ENCODE measurements at regions not wholly inside any gene's neighbourhood (a gene's known extent, or its start where the extent isn't known, plus 50 kb on each side); places are given as distances from the start of the nearest gene placed in this dataset.

DNA sequence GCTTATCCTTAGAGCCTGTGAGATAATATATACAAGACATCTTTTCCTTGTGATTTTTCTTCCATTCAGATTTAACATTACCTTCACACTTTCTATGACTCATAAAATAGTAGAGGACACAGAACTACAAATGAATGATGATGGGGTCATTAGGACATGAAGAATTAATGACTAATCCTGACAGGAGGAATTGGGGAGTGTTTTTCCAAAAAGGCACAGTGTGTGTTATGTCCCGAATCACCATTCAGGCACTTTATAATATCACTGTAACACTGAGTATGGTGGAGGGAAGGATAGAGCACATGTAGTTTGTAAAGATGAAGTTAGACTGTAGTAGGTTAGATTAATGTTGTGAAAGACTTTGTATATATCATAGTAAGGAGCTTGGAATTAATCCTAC, 391.3 kb downstream of the JRKL start:
- TF ChIP-seq, protein P1, sequence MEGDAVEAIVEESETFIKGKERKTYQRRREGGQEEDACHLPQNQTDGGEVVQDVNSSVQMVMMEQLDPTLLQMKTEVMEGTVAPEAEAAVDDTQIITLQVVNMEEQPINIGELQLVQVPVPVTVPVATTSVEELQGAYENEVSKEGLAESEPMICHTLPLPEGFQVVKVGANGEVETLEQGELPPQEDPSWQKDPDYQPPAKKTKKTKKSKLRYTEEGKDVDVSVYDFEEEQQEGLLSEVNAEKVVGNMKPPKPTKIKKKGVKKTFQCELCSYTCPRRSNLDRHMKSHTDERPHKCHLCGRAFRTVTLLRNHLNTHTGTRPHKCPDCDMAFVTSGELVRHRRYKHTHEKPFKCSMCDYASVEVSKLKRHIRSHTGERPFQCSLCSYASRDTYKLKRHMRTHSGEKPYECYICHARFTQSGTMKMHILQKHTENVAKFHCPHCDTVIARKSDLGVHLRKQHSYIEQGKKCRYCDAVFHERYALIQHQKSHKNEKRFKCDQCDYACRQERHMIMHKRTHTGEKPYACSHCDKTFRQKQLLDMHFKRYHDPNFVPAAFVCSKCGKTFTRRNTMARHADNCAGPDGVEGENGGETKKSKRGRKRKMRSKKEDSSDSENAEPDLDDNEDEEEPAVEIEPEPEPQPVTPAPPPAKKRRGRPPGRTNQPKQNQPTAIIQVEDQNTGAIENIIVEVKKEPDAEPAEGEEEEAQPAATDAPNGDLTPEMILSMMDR (IDR thresholded peaks at IDR 0.05) = no peak
- no peak for TF ChIP-seq POLR2A (IDR thresholded peaks at IDR 0.05)
